Tibial nerve (tissue), 4 donors: ENCODE measurements at regions not wholly inside any gene's neighbourhood (a gene's known extent, or its start where the extent isn't known, plus 50 kb on each side); places are given as distances from the start of the nearest gene placed in this dataset.

Source experiments
- EP300 ChIP-seq, 2 donors: sonication (generic); formaldehyde crosslinking; IDR thresholded peaks; one replicate each; pipeline ENCODE4 v1.6.1; 2017; ENCODE audit warnings: antibody characterized with exemption in 2 of 2, mild to moderate bottlenecking in 1 of 2
- POLR2A ChIP-seq, 2 donors: fragments of 450-650 bp; IDR thresholded peaks; one replicate each; pipeline ENCODE4 v1.6.1; 2017; ENCODE audit warnings: antibody characterized with exemption in 2 of 2, mild to moderate bottlenecking in 2 of 2, moderate library complexity in 2 of 2
- TF ChIP-seq, protein P1 (sequence below), 5 experiments: fragments of 200-600 bp in 3 of 5; fragments of 450-650 bp in 2 of 5; sonication (generic) in 3 of 5; IDR thresholded peaks; one replicate each; pipeline ENCODE4 v1.5.1; 2016 to 2019; ENCODE audit warnings: antibody characterized with exemption in 5 of 5, mild to moderate bottlenecking in 3 of 5, moderate library complexity in 2 of 5

DNA sequence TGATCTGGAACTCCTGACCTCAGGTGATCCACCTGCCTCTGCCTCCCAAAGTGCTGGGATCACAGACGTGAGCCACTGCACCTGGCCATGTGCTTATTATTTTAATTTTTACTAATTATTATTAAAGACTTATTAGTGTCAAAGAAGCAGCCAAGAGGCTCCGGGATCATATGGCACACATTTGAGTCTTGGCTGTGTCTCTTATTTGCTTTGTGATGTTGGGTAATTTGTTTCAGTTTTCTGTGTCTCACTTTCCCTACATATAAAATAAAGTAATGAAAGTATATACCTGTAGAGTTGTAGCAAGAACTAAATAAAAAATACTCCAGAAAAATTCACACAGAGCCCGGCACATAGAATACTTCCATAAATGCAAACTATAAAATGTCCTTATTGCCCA is 238.0 kb upstream of the TBL1XR1 start:
- TF ChIP-seq, protein P1, sequence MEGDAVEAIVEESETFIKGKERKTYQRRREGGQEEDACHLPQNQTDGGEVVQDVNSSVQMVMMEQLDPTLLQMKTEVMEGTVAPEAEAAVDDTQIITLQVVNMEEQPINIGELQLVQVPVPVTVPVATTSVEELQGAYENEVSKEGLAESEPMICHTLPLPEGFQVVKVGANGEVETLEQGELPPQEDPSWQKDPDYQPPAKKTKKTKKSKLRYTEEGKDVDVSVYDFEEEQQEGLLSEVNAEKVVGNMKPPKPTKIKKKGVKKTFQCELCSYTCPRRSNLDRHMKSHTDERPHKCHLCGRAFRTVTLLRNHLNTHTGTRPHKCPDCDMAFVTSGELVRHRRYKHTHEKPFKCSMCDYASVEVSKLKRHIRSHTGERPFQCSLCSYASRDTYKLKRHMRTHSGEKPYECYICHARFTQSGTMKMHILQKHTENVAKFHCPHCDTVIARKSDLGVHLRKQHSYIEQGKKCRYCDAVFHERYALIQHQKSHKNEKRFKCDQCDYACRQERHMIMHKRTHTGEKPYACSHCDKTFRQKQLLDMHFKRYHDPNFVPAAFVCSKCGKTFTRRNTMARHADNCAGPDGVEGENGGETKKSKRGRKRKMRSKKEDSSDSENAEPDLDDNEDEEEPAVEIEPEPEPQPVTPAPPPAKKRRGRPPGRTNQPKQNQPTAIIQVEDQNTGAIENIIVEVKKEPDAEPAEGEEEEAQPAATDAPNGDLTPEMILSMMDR (IDR thresholded peaks at IDR 0.05), result no peak
- TF ChIP-seq POLR2A (IDR thresholded peaks at IDR 0.05) (no peak), EP300 (IDR thresholded peaks at IDR 0.05) (no peak)
